GM21381 (cell line): ENCODE measurements at regions not wholly inside any gene's neighbourhood (a gene's known extent, or its start where the extent isn't known, plus 50 kb on each side); places are given as distances from the start of the nearest gene placed in this dataset.
"Not testable (repeated sequence)": the region's sequence is repeated elsewhere in the genome, so short reads cannot be mapped to it uniquely, and the experiment has no call there.

Experiments used
- ATAC-seq: cut with Tn5 transposase; IDR thresholded peaks from one replicate; pipeline ENCODE4 v1.9.1; 2021; ENCODE audit warnings: mild to moderate bottlenecking, moderate library complexity; ENCODE audit not compliant: unreplicated experiment

GRCh38 chr6:164062872-164063271 lies 648.4 kb downstream of the QKI start:
- ATAC-seq: no peak

- ATAC-seq: no peak
Measured at GRCh38 chr6:164057876-164058275, 643.4 kb downstream of the QKI start.

- ATAC-seq: no peak
Measured at GRCh38 chr6:164051427-164051826, 636.9 kb downstream of the QKI start.

- no peak for ATAC-seq
Measured at GRCh38 chr6:164049517-164049988, 635.0 kb downstream of the QKI start.

- no peak for ATAC-seq
Measured at GRCh38 chr6:164048840-164049516, 634.5 kb downstream of the QKI start.

DNA sequence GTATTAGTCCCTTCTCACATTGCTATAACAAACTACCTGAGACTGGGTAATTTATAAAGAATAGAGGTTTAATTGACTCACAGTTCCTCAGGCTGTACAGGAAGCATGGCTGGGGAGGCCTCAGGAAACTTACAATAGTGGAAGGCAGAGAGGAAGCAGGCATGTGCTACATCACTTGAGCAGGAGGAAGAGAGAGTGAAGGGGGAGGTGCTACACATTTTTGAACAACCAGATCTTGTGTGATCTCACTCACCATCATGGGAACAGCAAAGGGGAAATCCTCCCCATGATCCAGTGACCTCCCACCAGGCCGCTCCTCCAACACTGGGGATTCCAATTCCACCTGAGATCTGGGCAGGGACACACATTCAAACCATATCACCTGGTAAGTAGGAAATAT lies 630.6 kb downstream of the QKI start:
- ATAC-seq: no peak

DNA sequence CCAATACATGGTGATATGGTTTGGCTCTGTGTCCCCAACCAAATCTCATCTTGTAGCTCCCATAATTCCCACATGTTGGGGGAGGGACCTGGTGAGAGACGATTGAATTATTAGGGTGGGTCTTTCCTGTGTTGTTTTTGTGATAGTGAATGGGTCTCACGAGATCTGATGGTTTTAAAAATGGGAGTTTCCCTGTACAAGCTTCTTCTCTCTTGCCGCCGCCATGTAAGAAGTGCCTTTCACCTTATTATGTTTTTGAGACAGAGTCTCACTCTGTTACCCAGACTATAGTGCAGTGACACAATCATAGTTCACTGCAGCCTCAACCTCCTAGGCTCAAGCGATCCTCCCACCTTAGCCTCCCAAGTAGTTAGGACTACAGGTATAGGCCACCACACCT lies 629.1 kb downstream of the QKI start:
- ATAC-seq: not testable (repeated sequence)

GRCh38 chr6:164042212-164042611 lies 627.7 kb downstream of the QKI start:
- no peak for ATAC-seq

DNA sequence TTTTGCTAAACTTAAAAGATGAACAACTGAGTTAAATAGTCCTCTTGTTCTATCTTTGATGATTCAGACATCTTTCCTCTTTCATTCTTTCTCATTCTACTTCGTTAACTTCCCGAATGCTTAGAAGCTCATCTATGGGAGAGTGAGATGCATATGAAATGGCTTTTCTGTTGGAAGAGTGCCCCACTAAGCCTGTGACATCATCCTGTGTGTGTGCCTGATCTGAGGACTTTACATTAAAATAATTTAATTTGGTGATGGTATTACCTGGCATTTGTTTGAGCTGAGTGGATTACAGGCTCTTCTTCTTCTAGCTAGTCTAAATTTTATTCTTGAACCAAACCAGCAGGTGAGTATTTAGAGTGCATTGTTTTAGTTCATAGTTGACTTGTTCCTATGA lies 626.5 kb downstream of the QKI start:
- ATAC-seq: no peak

DNA sequence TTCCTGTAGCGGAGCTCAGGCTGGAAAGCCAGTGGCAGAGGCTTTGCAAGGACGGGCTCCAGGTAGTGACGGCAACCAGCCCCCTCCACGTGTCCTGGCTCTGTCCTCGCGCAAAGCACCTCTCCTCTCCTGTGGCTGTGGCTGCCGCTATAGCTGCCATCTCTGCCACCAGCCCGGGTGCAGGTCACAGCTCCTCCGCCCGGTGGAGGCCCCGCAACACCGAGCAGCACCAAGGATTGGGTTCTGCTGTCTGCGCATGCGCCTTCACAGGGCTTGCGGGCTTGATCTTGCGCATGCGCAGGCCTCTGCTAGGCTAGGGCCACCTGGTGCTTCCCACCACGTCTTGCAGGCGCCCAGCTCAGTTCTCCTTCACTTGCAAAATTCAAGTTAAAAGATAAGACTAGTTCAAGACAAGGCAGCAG lies 625.4 kb downstream of the QKI start:
- no peak for ATAC-seq

DNA sequence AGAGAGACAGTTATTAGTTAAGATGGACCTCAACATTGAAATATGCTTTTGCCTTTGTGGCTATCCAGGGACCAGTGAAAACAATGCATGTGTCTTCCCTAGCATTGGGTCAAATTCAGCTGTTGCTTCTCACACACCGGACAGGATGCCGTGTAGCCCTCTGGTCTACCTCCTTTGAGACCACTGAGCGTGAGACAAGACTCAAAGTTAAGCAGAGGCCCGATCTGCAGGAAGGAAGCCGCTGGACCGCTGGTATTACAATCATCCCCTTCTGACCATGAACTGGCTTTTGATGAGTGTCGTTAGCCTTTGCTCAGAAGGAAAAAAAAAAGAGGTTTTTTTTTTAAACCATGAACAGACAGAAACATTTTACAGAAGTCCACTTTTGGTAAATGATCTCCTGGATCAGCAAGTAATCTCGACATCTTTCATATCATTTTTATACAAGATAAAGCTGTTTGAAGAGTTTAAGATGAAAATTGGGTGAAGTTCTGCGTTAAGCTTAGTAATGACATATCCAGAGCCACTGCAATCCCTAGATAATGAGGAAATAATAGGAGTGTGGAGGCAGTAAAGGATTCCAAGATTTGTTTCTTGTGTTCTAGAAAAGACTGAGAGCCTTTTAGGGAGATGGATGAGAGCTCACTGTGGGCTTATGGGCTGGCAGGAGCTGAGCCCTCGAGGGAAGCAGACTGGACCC lies 622.8 kb downstream of the QKI start:
- no peak for ATAC-seq

DNA sequence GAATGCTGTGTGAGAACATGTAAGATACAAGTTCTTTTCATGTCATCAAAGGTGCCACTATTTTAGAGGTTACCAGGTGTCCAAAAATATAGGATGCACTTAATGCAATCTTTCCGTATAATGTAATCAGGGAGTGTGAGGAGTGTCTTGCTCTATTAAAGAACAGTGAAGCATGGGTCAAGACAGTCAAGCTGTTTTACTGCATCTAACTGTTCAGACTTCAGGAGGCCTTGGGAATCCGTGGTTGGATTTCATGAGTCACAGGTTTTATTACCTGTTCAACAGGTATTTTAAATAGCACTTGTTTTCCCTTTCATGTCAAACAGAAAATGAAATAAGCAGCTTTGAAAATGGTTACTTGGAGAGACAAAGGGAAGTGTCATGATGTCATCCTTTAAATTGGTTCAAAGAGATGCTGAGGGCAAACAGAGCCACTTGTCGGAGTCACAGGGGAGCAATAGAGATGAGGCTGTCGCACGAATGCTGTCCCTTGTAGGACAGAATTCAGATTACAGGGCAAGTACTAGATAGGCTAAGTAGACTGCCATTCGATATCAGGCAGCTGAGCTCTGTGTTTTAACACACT lies 621.5 kb downstream of the QKI start:
- no peak for ATAC-seq

DNA sequence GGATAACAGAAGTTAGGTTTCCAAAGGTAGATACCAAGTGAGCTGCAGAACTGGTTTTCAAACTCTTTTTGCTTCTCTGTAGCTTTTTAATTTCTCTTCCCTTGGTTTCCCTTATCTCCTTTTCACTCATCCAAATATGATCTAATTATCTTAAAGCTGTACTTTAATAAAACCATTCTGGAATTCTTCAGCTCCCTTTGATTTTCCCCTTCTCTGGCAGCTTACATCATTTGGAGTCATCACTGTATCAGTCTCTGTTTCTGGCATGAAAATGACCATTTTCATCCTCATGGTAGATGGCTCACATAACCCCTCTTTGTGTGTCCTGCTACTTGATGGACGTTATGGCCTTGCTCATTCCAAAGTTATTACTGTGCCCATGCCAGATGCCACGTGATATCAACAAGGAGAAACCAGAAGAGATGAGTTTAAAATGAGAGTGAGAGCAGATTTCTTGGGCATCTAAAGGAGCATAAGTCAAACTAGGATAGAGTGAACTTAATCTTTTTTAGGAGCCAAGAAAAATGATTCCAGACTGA lies 620.2 kb downstream of the QKI start:
- ATAC-seq: no peak

- ATAC-seq: no peak
Measured at GRCh38 chr6:164025180-164025579, 610.7 kb downstream of the QKI start.

GRCh38 chr6:164023535-164023934 lies 609.0 kb downstream of the QKI start:
- ATAC-seq: no peak

GRCh38 chr6:164022632-164023031 lies 608.1 kb downstream of the QKI start:
- ATAC-seq: no peak

DNA sequence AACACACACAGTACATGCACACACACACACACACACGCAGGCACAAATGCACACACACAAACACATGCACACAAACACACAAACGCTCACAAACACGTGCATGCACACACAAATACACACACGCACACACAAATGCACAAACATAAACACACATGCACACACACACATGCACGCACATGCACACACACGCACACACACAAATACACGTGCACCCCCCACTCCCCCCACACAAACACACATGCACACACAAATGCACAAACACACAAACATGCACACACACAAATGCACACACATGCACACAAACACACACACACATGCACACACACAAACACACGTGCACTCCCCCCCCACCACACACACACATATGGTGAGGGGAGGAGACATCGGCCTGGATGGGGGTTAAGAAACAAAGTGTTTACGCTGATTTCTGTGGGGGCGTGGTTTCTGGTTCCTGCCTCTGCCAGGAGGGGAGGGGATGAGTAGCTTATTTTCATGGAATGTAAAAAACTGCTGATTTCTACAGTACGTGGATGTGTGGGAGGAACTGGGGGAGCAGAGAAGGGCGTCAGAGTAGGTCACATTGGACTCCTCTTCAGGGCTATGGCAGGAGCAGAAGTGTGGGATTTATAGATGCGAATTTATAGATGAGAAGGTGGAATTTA lies 607.2 kb downstream of the QKI start:
- no peak for ATAC-seq

DNA sequence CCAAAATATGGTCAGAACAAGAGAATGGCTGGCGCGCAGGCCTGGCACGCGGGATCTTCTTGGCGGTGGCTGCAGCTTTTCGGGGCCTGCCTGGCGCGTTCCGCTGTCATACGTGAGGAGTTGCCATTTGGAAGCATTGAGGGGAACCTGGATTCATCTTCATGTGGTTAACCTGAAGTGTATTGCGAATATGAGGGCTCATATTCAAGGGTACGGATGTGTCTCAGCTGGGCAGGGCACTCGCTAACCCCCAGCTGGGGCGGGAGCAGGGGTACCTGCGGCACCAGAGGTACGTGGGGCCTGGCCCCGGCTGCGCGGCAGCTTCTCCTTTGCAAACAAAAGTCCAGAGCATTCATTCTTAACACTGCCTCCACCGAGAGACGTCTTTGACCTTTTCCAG lies 605.6 kb downstream of the QKI start:
- ATAC-seq: no peak

GRCh38 chr6:164018133-164018532 lies 603.6 kb downstream of the QKI start:
- no peak for ATAC-seq

DNA sequence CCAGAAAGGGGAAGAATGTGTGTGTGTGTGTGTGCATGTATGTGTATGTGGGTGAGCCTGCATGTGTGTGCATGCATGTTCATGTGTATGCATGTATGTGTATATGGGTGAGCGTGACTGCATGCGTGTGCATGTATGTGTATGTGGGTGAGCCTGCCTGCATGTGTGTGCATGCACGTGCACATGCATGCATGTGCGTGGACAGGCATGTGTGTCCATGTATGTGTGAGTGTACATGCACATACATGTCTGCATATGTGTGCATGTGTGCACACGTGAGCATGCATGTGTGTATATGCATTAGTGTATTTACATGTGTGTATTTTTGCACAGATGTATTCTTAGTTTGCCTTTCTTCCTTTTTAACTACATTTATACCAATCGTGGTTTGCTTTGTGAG lies 601.5 kb downstream of the QKI start:
- no peak for ATAC-seq

- ATAC-seq: no peak
Measured at GRCh38 chr6:164015088-164015484, 600.6 kb downstream of the QKI start.
